NCI-H2081 treated with DMSO at 0.1 percent for 48 hours (cell line): ENCODE measurements at regions not wholly inside any gene's neighbourhood (a gene's known extent, or its start where the extent isn't known, plus 50 kb on each side); places are given as distances from the start of the nearest gene placed in this dataset.
"Not testable (repeated sequence)": the region's sequence is repeated elsewhere in the genome, so short reads cannot be mapped to it uniquely, and the experiment has no call there.

Experiments used
- DNase-seq: peaks from one replicate; lab custom pipeline; 2025; lab: John Stamatoyannopoulos, UW

- DNase-seq, result no peak
Measured at GRCh38 chr13:75178436-75178835, 303.5 kb downstream of the TBC1D4 start.

DNA sequence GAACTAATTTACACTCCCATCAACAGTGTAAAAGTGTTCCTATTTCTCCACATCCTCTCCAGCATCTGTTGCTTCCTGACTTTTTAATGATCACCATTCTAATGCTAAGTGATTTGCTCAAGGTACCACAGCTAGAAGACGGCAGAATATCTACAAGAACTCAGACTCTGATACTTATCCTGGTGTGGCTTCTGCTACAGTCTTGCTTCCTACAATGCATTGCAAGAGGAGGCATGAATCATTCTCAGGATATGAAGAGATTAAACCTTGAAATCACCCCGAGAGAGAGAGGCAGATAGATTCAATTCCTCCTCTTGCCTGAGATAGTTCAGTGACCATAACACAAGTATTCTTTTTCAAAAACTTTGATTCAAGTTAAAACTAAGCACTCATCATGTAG is 306.4 kb downstream of the TBC1D4 start:
- no peak for DNase-seq

DNA sequence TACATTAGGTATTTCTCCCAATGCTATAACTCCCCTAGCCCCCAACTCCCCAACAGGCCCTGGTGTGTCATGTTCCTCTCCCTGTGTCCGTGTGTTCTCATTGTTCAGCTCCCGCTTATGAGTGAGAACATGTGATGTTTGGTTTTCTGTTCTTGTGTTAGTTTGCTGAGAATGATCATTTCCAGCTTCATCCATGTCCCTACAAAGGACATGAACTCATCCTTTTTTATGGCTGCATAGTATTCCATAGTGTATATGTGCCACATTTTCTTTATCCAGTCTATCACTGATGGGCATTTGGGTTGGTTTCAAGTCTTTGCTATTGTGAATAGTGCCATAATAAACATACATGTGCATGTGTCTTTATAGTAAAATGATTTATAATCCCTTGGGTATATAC is 306.9 kb downstream of the TBC1D4 start:
- DNase-seq, result not testable (repeated sequence)

DNA sequence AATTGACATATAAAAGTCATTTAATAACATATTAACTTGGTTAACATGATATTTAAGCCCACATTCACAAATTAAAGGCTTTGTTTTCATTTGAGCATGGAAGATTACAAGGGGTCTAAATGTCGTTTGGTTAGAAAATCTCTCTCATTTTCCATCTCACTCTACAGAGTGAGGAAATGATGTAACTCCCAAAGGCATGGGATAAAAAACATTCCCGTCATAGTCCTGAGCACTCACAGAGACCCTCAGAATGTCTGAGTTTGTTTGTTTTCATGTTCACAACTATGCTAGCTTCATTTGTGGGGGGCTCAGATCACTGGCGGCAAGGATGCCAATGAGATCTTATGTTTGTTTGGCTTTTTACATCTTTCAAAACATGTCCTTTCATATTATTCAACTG is 307.5 kb downstream of the TBC1D4 start:
- DNase-seq, result no peak

- no peak for DNase-seq
Measured at GRCh38 chr13:75173457-75174356, 308.3 kb downstream of the TBC1D4 start.

DNA sequence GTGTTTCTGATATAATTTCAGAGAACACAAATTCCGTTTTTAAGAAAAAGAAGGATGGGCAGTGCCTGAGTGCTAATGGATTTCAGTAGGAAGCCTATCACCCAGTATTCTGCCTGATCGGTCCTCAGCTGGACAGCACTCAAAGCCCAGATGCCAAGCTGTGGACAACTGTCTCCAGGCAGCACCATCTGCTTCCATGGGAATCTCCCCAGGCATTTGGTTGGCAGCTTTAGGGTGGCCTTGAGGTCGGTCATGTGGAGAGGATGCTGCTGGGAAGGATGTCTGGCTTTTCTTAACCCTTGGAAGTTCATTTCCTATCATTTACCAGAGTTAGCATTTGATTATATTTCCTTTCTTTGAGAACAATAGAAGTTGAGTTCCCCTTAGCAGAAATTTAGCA is 311.7 kb downstream of the TBC1D4 start:
- DNase-seq, result no peak

DNA sequence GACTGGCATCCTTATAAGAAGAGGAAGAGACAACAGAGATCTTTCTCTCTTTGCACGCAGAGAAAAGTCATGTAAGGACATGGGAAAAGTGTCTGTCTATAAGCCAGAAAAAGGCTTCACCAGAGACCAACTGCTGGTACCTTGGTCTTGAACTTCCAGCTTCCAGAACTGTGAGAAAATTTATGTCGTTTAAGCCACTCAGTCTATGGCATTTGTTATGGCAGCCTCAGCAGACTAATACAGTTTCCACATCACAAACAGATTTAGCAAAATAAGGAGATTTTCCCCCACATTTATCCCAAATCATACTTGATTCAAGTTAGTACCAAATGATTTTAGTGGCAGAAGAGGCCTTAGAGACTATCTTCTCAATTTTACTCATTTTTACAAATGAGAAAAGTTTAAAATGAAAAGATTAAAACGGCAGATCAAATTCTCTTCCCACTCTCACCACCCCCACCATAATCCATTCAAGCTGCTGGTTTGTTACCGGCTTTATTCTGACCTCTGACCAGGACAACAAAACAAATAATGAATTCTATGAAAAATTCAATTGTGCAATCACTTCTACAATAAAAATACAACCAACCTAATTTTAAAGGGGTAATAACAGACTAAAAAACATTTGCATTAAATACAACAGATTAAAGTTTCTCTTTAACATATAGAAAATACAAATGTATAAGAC is 316.3 kb downstream of the TBC1D4 start:
- no peak for DNase-seq

DNA sequence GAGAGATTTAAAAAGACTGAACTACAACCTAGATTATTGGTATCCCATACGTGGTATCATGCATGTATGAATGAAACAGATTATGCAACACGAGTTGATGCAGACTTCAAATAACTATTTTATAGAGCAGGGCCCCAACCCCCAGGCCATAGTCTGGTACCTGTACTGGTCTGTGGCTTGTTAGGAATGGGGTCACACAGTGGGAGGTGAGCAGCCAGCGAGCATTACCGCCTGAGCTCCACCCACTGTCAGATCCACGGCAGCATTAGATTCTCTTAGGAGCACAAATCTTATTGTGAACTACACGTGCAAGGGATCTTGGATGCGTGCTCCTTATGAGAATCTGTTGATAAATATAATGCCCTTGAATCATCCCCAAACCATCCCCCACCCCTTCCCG is 320.2 kb downstream of the TBC1D4 start:
- DNase-seq, result no peak

DNA sequence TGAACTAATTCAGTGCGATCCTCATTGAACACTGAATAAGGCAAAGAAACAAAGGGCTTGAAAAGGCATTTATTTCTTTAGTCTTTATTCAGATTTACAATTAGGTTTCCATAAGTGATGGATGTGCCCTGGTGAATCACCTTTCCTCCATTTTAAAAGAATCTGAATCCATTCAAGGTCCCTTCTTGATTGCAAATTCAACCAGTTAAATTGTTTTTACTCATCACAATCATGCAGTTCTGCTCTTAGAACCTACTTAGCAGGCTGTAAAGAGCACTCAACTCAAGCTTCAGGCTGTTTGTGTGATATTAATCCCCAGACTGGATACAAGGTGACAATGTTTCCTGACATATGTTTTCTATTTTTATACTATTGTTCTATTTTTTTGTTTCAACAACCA is 321.0 kb downstream of the TBC1D4 start:
- no peak for DNase-seq

GRCh38 chr13:75154331-75154730 is 327.6 kb downstream of the TBC1D4 start:
- DNase-seq, result no peak

DNA sequence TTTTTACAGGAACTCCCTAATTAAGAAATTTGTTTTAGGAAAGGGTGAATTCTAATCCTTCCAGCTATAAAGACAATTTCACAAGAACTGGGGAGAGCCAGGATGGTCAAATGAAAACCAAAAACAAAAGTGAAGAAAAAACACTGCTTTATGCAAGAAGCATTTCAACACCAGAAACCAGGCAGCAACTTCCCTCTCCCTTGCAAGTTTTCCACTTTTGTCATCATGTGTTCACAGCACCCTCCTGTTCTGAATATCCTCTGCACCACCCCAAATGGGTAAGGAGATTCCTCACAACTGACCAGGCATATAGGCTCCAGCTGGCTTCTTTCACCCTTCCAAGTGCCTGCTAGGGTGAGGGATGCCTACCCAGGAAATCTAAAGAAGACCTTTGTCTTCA is 328.1 kb downstream of the TBC1D4 start:
- no peak for DNase-seq

- DNase-seq, result no peak
Measured at GRCh38 chr13:75153386-75153785, 328.6 kb downstream of the TBC1D4 start.

GRCh38 chr13:75151081-75151643 is 330.8 kb downstream of the TBC1D4 start:
- no peak for DNase-seq

DNA sequence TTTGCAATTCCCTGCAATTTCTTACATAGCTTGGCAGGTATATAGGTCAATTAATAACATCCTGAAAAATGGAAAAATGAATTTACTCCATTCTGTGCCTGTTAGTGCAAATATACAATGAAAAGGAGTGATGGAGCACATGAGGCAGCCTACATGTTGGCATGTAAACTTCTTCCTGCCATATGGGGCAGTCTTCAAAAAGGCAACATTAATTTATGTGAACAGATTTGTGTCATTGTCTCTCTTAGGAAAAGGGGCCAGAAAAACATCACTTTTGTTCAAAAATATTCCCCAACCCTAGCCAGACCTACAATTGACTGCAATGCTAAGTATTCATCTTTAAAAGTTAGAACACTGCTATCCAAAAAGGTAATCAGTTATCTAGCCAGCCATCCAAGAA is 332.2 kb downstream of the TBC1D4 start:
- no peak for DNase-seq

- no peak for DNase-seq
Measured at GRCh38 chr13:75147946-75148345, 334.0 kb downstream of the TBC1D4 start.

- no peak for DNase-seq
Measured at GRCh38 chr13:75146436-75146835, 335.5 kb downstream of the TBC1D4 start.

- no peak for DNase-seq
Measured at GRCh38 chr13:75145927-75146326, 336.0 kb downstream of the TBC1D4 start.

GRCh38 chr13:75139291-75139690 is 342.7 kb downstream of the TBC1D4 start:
- DNase-seq, result no peak

DNA sequence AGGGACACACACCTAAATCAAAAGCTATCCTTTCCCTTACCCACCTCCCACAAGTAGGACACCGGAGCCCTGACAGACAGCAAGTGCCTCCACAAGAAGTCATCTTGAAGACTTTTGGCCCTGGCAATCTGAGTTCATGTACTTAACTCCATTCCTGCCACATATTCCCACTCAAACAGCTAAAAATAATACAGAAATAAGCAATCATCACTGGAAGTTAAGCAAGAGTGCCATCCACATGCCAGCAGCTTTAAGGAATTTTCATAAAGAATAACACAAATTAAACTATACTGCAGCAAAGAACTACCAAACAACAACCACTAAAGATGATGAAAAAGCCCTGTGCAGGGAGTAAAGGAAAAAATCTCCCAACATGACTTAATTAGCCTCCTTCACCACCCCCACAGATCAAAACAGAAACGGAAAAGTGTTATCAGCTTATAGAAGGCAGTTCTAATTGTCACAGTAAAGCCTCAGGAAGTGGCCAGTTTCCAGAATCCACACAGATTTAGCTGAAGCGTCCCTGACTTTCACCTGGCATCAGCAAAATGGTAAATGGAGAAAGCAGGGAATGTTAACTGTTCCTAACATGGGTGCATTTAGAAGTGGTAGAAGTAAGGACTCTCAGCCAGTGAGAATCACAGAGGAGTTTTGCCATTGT is 343.9 kb downstream of the TBC1D4 start:
- DNase-seq, result no peak

- no peak for DNase-seq
Measured at GRCh38 chr13:75136151-75136550, 345.8 kb downstream of the TBC1D4 start.

GRCh38 chr13:75135325-75135825 is 346.6 kb downstream of the TBC1D4 start:
- DNase-seq, result no peak
